Suprapubic skin (tissue), 3 donors: ENCODE measurements at regions not wholly inside any gene's neighbourhood (a gene's known extent, or its start where the extent isn't known, plus 50 kb on each side); places are given as distances from the start of the nearest gene placed in this dataset.

Experiments
- EP300 ChIP-seq: sonication (generic); formaldehyde crosslinking; IDR thresholded peaks from one replicate; pipeline ENCODE4 v1.6.1; 2017; ENCODE audit warnings: antibody characterized with exemption
- TF ChIP-seq, protein P1 (sequence below), 2 donors: fragments of 200-600 bp in 1 of 2; fragments of 450-650 bp in 1 of 2; sonication (generic) in 1 of 2; IDR thresholded peaks; one replicate each; pipeline ENCODE4 v1.5.1; 2016 to 2019; ENCODE audit warnings: antibody characterized with exemption in 2 of 2, mild to moderate bottlenecking in 1 of 2, moderate library complexity in 1 of 2

DNA sequence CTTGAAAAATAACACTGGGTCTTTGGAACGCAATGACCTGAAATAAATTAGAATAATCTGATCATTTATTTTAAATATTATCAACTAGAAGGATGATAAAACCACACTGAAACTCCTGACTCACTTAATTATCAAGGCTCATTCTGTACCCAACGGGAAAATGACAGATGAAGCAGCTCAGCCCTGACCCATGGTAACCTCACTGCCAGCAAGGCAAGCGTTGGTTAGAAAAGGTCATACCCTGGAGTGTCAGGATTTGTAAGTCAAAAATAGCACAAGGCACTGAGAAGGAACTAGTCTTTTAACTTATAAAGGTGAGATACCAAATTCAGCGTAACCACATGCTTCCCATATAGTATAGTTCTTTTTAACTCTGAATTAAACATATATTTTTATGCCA is 277.5 kb downstream of the ETAA1 start:
- TF ChIP-seq, protein P1, sequence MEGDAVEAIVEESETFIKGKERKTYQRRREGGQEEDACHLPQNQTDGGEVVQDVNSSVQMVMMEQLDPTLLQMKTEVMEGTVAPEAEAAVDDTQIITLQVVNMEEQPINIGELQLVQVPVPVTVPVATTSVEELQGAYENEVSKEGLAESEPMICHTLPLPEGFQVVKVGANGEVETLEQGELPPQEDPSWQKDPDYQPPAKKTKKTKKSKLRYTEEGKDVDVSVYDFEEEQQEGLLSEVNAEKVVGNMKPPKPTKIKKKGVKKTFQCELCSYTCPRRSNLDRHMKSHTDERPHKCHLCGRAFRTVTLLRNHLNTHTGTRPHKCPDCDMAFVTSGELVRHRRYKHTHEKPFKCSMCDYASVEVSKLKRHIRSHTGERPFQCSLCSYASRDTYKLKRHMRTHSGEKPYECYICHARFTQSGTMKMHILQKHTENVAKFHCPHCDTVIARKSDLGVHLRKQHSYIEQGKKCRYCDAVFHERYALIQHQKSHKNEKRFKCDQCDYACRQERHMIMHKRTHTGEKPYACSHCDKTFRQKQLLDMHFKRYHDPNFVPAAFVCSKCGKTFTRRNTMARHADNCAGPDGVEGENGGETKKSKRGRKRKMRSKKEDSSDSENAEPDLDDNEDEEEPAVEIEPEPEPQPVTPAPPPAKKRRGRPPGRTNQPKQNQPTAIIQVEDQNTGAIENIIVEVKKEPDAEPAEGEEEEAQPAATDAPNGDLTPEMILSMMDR (IDR thresholded peaks at IDR 0.05): no peak
- TF ChIP-seq EP300: no peak
